Fibroblast of mammary gland (primary cell): ENCODE measurements at regions not wholly inside any gene's neighbourhood (a gene's known extent, or its start where the extent isn't known, plus 50 kb on each side); places are given as distances from the start of the nearest gene placed in this dataset.

Source experiments
- DNase-seq: peaks from one replicate; pipeline ENCODE4 v3.0.0-alpha.2; 2010; ENCODE audit warnings: low read depth
- H3K4me3 ChIP-seq: 2 replicates; pipeline ENCODE4 v1.5.1; 2011; ENCODE audit warnings: low read depth, mild to moderate bottlenecking, low read length, moderate library complexity; ENCODE audit not compliant: control insufficient read depth
- CTCF ChIP-seq: conservative IDR thresholded peaks from 2 replicates; pipeline ENCODE4 v1.5.1; 2011; ENCODE audit warnings: low read depth, low read length, inconsistent platforms; ENCODE audit not compliant: control insufficient read depth, insufficient read depth

GRCh38 chr13:73998631-73999030 lies 135.6 kb downstream of the KLF12 start:
- TF ChIP-seq CTCF, result no peak
- no peak overlapping the region for H3K4me3 ChIP-seq
- no peak for DNase-seq

- H3K4me3 ChIP-seq, result no peak overlapping the region
- DNase-seq, result no peak
- no peak for TF ChIP-seq CTCF
These were observed 136.2 kb downstream of the KLF12 start for GRCh38 chr13:73997964-73998363.

DNA sequence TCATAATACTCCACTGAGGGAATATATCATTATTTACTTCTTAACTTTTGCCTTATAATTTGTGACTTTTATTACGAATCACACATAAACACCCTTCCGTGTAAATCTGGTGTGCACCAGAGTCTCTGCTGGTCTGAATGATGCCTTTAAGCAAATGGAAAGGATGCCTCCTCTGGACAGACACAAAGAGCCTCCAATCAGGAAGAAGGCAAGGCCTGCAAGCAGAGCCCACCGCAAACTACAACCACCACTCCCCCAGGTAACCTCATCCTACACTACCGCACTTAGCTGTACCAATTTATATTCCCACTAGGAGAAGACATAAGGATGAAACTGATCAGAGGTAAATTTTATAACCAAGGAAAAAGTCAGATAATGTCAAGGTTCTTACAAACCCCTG lies 137.6 kb downstream of the KLF12 start:
- H3K4me3 ChIP-seq, result no peak overlapping the region
- TF ChIP-seq CTCF, result no peak
- DNase-seq, result no peak

- no peak for DNase-seq
- no peak overlapping the region for H3K4me3 ChIP-seq
- no peak for TF ChIP-seq CTCF
These were observed 138.5 kb downstream of the KLF12 start for GRCh38 chr13:73995736-73996135.

GRCh38 chr13:73993661-73994060 lies 140.5 kb downstream of the KLF12 start:
- no peak for TF ChIP-seq CTCF
- no peak for DNase-seq
- no peak overlapping the region for H3K4me3 ChIP-seq

DNA sequence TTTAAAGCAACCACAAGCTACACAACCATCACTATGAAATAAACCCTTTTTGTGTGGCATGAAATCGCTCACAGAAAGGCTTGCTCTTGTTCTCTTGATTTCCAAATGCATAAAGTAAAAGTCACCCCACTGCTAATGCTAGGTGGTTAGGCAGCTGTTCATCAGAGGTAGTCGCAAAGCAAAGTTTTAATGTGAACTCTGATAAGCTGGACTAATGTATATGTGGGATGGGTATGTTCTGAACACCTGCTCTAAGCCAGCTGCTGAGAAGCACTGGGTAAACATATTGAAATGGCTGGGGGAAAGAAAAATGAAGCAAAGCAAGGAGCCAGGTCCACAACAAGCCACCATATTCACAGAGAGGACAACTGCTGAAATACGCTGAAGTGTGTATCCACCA lies 142.3 kb downstream of the KLF12 start:
- no peak for TF ChIP-seq CTCF
- no peak overlapping the region for H3K4me3 ChIP-seq
- DNase-seq, result no peak

- no peak for TF ChIP-seq CTCF
- no peak overlapping the region for H3K4me3 ChIP-seq
- no peak for DNase-seq
These were observed 142.8 kb downstream of the KLF12 start for GRCh38 chr13:73991384-73991783.
